HUDEP-2 (cell line): ENCODE measurements at regions not wholly inside any gene's neighbourhood (a gene's known extent, or its start where the extent isn't known, plus 50 kb on each side); places are given as distances from the start of the nearest gene placed in this dataset.

Source experiments
- DNase-seq, 76 experiments: peaks; one replicate each; lab custom pipeline; 2025; ENCODE audit not compliant: unreplicated experiment in 76 of 76; lab: John Stamatoyannopoulos, UW

DNA sequence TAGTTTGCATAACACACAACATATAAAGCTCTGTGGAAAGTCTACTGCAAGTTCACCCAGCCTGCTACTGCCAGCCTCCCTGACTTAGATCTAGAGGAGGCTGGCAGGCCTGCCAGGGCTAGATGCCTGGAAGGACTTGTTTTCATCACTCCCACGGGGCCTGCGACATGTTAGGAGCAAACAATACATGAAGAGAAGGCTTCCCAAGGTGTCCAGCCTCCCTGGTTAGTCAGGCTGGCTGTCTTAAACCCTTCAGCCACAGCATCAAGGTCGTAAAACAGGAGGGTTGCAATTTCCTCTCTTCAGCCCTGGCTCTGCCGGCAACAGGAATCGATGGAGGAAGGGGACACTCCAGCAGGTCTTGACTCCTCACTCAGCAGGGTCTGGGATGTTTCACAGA lies 104.5 kb downstream of the NGF start:
- no peak for DNase-seq

DNA sequence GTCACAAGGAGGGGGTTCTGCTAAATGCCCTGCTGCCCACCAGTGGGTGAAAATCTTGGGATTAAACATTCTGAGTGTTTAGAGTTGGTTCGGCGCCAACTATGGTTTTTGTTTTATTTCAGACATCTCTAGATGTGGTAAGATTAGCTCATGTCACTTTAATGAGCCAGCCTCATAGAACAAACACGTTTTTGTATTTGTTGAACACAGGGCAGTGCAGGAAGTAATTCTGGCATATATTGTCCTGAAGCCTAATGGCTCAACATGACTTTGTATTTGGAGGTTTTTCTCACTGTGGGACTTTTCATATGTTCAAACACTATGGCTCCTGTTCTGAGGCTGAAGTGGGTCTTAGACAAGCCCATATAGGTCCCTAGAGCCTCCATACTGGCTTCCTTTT lies 107.8 kb downstream of the NGF start:
- DNase-seq, result no peak

DNA sequence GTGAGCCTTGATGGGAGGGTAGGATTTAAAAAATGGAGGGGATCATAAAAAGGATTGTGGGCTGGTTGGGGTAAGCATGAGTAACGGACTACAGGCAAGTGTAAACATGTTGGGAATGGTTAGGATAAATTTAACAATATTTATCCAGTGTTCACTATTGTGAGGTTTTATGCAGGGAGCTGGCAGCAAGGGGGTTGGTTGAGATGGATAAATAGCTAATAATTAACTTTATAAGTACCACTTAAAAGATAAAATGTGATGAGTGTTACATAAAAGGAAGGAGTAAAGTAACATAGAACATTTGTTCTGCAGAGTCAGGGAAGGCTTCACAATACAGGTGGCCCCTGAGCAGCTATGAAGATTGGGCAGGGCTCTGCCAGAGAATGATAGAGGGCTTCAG lies 109.0 kb downstream of the NGF start:
- DNase-seq, result no peak

DNA sequence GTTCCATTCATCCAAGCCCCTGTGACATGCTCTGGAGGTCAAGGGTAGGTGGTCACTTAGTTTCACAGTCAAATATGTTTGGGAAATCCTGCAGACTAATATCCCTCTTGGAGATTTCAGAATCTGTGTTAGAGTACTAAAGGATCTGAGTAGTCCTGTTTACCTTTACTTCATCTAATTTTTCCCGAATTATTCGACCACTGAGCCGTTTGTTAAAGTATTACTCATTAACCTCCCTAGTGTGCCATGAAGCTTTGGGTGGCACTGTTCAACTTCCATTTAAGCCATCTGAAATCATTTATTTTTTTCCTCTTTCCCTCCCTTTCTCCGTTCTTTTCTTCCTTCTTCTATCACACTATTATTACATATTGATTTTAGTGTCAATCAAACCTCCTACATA lies 109.9 kb downstream of the NGF start:
- DNase-seq, result no peak

- no peak for DNase-seq
Observed at GRCh38 chr1:115227346-115228082, 110.5 kb downstream of the NGF start.

GRCh38 chr1:115225993-115226685 lies 111.9 kb downstream of the NGF start:
- DNase-seq, result no peak

DNA sequence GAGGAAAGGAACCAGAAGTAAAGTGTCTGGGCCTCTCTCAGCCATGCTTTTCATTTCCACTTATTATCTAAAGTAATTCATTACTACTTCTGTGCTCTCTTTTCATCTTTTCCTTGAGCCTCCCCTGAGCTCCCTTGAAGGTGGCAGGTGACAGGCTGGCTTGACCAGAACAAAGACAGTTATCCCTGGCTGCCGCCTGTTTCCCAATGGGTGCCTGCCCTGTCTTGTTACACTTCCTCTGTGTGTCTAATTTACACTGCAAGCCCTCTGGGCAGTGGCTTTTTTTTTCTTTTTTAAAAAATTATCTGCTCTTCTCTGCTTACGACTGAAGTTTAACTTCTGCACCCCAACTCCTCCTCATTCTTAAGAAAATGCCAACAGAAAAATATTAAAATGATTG lies 113.4 kb downstream of the NGF start:
- no peak for DNase-seq

GRCh38 chr1:115222616-115223402 lies 115.2 kb downstream of the NGF start:
- no peak for DNase-seq

DNA sequence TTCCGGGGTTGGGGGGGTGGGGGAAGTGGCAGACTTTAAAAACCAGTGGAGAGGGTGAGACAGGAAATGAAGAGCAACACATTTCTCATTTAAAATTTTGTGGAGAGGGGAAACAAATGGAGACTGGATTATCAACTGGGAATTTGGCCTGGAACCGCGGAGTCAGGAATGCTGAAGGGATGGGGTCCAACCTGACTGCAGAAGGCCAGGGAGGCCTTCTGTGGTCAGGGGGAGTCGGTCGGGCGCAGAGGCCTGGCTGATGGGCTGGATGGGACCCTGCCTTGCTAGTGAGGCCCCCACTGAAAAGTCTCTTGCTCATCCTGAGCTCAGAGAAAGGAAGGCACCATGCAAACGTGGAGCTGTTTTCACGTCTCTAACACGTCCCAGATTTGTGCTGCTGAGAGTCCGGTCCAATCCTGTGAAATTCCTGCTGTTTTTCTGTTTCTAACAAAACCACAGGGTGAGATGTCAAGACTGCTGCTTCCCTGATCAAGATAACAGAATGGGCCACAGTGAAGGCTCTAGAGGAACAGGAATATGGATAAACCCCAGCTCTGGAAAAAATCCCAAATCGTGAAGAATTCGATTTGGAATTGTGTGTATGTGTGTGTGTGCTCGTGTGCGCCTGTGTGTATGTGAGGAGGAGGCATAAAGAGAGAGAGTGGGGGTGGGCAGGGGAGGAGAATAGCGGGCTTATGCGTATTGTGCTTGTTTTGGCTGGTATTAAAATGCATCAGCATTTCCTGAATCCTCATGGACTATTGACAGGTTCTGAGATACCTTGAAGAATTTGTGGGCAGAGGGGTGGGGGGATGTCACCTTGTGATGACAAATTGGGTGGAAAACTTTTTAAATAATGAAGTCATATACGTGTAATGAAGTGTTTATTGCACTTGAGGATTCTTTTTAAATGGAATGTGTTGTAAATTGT lies 117.4 kb downstream of the NGF start:
- no peak for DNase-seq

DNA sequence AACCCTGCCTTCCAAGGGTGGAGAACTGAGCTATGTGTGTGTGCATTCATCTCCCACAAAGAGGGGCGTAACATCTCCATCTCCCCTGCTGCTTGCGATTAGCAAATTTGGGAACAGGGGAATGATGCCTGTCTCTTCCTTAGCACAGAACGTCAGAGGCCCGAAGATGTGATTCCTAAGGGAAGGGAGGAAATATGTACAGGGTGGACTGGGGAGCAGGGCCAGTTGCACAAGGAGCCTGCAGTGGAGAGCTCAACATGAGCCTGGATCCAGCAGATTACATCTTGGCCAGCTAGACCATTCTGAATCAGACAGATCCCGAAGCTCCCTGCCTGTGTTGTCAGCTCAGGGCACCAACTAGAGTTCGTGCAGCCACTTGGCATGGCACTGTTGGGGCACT lies 118.1 kb downstream of the NGF start:
- no peak for DNase-seq

DNA sequence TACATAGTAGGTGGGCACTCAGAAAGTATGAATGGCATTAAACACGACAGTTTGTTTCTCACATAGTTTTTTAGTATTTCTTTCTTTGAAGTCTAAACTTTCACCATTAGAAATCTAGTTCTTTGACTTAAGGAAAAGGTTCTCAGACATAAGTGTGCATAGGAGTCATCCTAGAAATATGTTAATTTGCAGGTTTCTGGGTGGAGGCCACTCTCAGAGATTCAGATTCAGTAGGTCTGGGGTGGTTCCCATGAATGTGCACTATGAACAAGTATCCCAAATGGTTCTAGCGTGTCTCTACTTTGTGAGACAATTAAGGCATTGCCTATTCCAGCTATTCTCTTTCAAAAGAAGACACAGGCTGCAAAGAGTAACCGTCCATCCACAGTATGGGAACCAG lies 119.3 kb downstream of the NGF start:
- no peak for DNase-seq

DNA sequence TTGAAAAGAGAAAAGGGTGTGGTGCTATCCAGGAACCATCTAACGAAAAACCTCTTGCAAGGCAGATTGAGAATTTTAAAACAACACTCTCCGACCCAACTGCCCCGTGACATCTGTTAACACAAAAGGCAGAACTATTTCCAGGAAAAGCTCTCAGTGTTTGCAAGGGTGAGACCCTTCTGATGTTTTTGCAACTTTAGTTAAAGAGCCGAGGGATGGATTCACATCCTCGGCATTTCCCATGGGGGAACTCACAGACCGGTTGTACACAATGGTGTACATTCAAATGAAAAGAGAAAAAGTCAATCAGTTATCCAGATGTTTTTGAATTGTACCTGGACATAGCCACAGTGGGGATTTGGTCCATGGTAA lies 120.0 kb downstream of the NGF start:
- no peak for DNase-seq

- DNase-seq, result no peak
Observed at GRCh38 chr1:115217150-115218033, 120.7 kb downstream of the NGF start.

GRCh38 chr1:115215703-115216521 lies 122.1 kb downstream of the NGF start:
- DNase-seq, result no peak

- no peak for DNase-seq
Observed at GRCh38 chr1:115215110-115215509, 122.9 kb downstream of the NGF start.

GRCh38 chr1:115214098-115214497 lies 124.0 kb downstream of the NGF start:
- no peak for DNase-seq

- DNase-seq, result no peak
Observed at GRCh38 chr1:115213130-115213529, 123.8 kb upstream of the TSPAN2 start.

GRCh38 chr1:115211071-115211745 lies 121.9 kb upstream of the TSPAN2 start:
- no peak for DNase-seq
